Peyer's patch (tissue), 4 donors: ENCODE measurements at regions not wholly inside any gene's neighbourhood (a gene's known extent, or its start where the extent isn't known, plus 50 kb on each side); places are given as distances from the start of the nearest gene placed in this dataset.

ENCODE experiments used
- POLR2A ChIP-seq, 2 donors: fragments of 450-650 bp; IDR thresholded peaks; one replicate each; pipeline ENCODE4 v1.5.1; 2017; ENCODE audit warnings: antibody characterized with exemption in 2 of 2, mild to moderate bottlenecking in 2 of 2, moderate library complexity in 2 of 2
- TF ChIP-seq, protein P1 (sequence below), 6 experiments: fragments of 450-650 bp in 4 of 6; fragments of 200-600 bp in 2 of 6; sonication (generic) in 1 of 6; IDR thresholded peaks; one replicate each; pipeline ENCODE4 v1.5.1; 2017 to 2019; ENCODE audit warnings: antibody characterized with exemption in 6 of 6, mild to moderate bottlenecking in 3 of 6, moderate library complexity in 1 of 6

DNA sequence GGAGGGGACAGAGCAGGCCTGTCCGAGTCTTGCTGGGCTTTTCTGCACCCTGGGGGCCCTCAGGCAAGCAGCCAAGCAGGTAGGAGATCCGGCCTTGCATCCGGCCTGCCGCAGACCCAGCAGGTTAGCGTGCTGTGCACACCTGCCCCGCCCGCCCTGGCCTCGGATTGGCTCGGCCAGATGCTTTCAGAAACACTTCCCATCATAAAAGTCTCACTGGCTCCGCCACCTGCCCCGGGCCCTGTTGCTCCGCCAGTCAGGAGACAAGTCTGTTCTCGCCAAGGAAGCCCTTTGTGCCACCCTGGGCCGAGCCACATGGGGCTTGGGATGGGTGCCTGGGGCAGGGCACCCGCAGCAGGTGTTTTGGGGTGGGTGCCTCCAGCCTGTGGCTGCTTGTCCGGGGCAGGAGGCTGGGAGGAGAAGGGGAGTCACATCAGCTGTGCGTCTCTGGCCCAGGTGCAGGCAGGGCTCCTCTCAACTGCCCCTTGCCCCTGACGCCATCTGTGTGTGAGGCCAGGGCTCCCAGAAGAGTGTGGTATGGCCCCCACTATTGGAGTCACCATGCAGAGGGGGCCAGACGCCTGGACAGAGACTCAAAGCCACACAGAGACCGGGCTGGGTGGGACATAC, 228.2 kb upstream of the GSE1 start:
- TF ChIP-seq POLR2A (IDR thresholded peaks at IDR 0.05), result no peak
- TF ChIP-seq, protein P1, sequence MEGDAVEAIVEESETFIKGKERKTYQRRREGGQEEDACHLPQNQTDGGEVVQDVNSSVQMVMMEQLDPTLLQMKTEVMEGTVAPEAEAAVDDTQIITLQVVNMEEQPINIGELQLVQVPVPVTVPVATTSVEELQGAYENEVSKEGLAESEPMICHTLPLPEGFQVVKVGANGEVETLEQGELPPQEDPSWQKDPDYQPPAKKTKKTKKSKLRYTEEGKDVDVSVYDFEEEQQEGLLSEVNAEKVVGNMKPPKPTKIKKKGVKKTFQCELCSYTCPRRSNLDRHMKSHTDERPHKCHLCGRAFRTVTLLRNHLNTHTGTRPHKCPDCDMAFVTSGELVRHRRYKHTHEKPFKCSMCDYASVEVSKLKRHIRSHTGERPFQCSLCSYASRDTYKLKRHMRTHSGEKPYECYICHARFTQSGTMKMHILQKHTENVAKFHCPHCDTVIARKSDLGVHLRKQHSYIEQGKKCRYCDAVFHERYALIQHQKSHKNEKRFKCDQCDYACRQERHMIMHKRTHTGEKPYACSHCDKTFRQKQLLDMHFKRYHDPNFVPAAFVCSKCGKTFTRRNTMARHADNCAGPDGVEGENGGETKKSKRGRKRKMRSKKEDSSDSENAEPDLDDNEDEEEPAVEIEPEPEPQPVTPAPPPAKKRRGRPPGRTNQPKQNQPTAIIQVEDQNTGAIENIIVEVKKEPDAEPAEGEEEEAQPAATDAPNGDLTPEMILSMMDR (IDR thresholded peaks at IDR 0.05), result no peak
